ENCODE measurements at regions not wholly inside any gene's neighbourhood (a gene's known extent, or its start where the extent isn't known, plus 50 kb on each side); places are given as distances from the start of the nearest gene placed in this dataset.

DNA sequence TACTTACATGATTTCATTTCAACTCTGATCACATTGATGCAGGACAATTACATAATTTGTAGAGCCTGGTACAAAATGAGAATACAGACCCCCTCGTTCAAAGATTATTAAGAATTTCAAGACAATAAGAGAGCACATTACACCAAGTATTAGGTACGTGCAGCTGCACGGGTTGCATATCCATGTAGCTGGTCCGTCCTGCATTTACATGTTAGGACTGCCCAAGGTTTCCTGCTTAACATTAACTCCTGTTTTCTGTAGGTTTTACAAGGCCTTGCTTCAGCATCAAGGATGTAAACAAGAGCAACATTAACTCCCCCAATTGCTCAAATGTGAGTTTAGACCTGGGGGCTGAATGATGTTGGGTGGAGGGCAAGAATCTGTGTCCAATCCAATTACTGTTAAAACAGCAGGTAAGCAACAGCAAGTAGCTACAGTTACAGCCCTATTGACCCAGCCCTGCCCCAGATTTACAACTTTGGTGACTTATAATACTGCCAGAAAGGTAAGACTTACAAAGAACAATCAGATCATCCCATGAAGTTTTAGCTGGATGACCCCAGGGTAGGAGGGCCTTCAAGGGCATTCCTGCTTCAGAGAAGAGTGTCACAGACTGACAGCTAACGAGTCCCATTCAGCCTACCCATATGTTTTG is 127.4 kb upstream of the PPP2R3A start:
- no peaks in the 10 kb centered on the region for H3K36me3 Mint-ChIP-seq (ENCODE audit: low read depth)
- no peak overlapping the region for H3K4me3 Mint-ChIP-seq
- no peaks in the 10 kb centered on the region for H3K4me1 Mint-ChIP-seq (ENCODE audit: low read depth)
- intact Hi-C loops (cut with micrococcal nuclease): no loop called here
- no peaks in the 10 kb centered on the region for H3K9me3 Mint-ChIP-seq
- H3K27me3 Mint-ChIP-seq (ENCODE audit: insufficient read depth): no peaks in the 10 kb centered on the region
- DNase-seq (ENCODE audit: low spot score): no peak
- H3K27ac Mint-ChIP-seq: no peak overlapping the region

DNA sequence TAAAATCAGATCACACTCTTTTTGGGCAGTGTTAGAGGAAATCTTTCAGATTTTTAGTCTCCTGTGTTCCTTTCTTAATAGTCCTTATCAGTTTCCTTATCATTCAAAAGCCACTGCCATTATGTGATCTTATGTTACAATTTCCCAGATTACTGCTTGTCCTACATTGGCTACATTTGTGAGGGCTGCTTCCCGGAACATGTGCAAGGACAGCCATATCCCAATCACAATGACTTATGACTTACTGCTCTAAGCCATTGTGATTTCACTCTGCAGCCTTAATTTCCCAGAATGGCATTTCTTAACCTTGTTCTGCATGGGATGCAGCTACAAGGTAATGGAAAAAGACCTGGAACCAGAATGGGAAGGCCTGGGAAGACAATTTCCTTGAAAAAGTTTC is 125.1 kb upstream of the PPP2R3A start:
- peaks cover 3% of the 10 kb centered on the region for H3K27me3 Mint-ChIP-seq (ENCODE audit: insufficient read depth)
- H3K36me3 Mint-ChIP-seq (ENCODE audit: low read depth): no peaks in the 10 kb centered on the region
- H3K4me3 Mint-ChIP-seq: no peak overlapping the region
- no peak overlapping the region for H3K27ac Mint-ChIP-seq
- H3K4me1 Mint-ChIP-seq (ENCODE audit: low read depth): no peaks in the 10 kb centered on the region
- H3K9me3 Mint-ChIP-seq: no peaks in the 10 kb centered on the region
- DNase-seq (ENCODE audit: low spot score): no peak
- intact Hi-C loops (cut with micrococcal nuclease): no loop called here

DNA sequence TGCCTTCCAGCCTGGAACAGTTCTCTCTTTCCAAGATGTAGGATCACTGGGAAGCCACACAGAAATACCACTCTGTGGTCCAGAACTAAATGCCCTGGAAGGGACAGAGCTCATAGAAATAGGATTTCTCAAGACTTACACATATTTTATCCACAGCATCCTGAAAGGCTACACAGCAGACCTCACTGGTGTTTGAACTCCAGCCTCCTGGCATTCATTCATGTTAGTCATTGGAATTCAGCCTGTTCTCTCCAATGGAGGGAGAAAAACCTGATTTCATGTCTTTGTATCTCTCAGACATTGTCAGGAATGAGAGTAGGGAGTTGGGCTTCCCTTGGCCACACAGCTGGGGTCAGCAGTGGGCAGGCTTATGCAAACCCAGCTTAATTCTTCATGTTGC is 121.1 kb upstream of the PPP2R3A start:
- DNase-seq (ENCODE audit: low spot score): no peak
- intact Hi-C loops (cut with micrococcal nuclease): no loop called here
- no peaks in the 10 kb centered on the region for H3K36me3 Mint-ChIP-seq (ENCODE audit: low read depth)
- H3K4me3 Mint-ChIP-seq: no peak overlapping the region
- H3K27ac Mint-ChIP-seq: no peak overlapping the region
- H3K27me3 Mint-ChIP-seq (ENCODE audit: insufficient read depth): peaks cover 7% of the 10 kb centered on the region
- no peaks in the 10 kb centered on the region for H3K9me3 Mint-ChIP-seq
- H3K4me1 Mint-ChIP-seq (ENCODE audit: low read depth): no peaks in the 10 kb centered on the region

DNA sequence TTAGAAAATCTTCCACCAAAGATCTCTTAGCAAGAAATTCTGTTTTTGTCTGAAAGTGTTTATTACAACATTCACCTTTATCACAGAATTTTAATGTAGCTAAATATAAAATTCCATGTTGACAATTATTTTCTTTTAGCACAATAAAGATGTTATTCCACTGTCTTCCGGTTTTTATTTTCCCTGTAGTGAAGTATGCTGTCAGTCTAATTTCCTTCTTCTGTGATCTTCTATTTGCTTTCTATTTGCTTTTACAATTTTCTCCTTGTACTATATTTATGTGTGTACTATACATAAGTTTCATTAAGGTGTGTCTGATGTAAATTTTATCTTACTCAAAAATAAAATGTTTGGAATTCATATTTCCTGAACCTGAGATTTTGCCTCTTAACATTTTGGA is 117.5 kb upstream of the PPP2R3A start:
- no peak for DNase-seq (ENCODE audit: low spot score)
- Mint-ChIP-seq H3K27ac (no peak overlapping the region), H3K4me3 (no peak overlapping the region), H3K36me3 (ENCODE audit: low read depth) (no peaks in the 10 kb centered on the region), H3K27me3 (ENCODE audit: insufficient read depth) (peaks cover 7% of the 10 kb centered on the region), H3K9me3 (no peaks in the 10 kb centered on the region), H3K4me1 (ENCODE audit: low read depth) (no peaks in the 10 kb centered on the region)
- intact Hi-C loops (cut with micrococcal nuclease): no loop called here

DNA sequence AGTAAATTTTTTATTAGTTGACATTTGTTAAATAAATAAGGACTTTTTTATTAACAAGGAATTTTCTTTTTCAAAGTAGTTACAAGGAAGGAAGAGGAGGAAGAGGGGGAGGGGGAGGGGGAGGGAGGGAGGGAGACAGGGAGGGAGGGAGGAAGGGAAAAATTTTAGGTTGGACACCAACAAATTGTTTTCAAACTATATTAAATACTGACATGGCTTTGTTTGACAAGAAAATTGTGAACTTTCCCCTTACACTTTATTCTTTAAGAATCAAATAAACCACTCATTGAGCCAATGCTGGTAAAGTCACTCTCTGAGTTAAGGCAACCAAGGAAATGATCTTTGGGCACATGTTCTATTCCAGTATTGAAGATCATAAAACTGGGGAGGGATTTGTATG is 115.7 kb upstream of the PPP2R3A start:
- no peaks in the 10 kb centered on the region for H3K4me1 Mint-ChIP-seq (ENCODE audit: low read depth)
- H3K9me3 Mint-ChIP-seq: no peaks in the 10 kb centered on the region
- H3K27me3 Mint-ChIP-seq (ENCODE audit: insufficient read depth): peaks cover 7% of the 10 kb centered on the region
- no peaks in the 10 kb centered on the region for H3K36me3 Mint-ChIP-seq (ENCODE audit: low read depth)
- no peak overlapping the region for H3K27ac Mint-ChIP-seq
- DNase-seq (ENCODE audit: low spot score): no peak
- no peak overlapping the region for H3K4me3 Mint-ChIP-seq
- intact Hi-C loops (cut with micrococcal nuclease): no loop called here

DNA sequence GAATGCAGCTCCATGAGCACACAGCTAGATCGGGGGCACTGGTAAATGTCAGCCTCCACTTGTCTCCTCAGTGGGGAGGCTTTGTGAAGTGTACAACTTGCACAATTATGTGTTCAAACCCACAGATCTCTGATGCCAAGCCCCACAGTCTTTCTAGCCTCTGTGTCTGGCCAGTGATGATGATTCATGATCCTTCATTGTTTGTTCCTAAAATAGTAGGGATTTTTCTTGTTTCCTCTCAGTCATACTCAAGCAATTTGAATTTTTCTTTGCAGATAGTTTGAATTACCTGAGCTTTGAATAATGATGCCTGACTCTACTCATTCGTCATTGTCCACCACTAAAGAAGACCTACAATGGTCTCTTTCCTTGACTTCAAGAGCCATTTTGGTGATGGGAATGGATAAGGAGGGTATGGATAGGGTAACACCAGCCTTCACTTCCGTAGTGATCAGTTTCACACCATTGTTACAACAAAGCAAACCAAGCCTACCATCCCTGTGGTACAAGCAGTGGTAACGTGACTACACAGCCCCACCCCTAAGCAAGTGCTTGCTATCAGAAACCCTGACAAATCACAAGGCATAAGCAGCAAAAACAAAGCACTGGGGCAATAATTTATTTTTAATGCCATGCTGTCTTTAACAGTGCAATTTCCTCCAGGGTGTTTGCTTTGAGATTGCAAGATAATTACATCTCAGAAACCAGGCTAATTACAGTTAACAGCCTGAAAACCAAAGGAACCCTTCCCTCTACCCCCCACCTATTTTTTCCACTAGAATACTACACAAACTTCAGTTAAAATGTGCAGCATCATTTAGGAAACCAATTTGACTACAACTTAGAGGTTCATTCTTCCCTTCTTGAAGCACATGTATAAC is 114.1 kb upstream of the PPP2R3A start:
- H3K9me3 Mint-ChIP-seq: no peaks in the 10 kb centered on the region
- no peak overlapping the region for H3K4me3 Mint-ChIP-seq
- no peak overlapping the region for H3K27ac Mint-ChIP-seq
- peaks cover 2% of the 10 kb centered on the region for H3K27me3 Mint-ChIP-seq (ENCODE audit: insufficient read depth)
- H3K36me3 Mint-ChIP-seq (ENCODE audit: low read depth): no peaks in the 10 kb centered on the region
- intact Hi-C loops (cut with micrococcal nuclease): no loop called here
- DNase-seq (ENCODE audit: low spot score): no peak
- H3K4me1 Mint-ChIP-seq (ENCODE audit: low read depth): no peaks in the 10 kb centered on the region

DNA sequence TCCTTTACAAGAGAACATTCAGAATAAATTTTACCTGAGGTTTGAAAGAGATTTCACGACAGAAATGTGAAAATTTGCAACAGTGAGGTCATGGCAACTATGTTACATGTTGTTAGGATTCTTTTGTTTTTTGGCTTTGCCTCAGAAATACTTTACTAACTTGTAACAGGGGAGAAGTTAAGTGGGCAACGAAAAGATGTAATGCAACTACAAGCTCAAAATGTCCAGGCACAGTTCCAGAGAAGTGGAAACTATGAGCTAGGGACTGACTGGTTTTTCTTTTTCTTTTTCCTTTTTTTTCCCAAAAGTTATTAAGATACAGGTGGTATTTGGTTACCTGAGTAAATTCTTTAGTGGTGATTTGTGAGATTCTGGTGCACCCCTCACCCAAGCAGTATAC is 111.5 kb upstream of the PPP2R3A start:
- H3K36me3 Mint-ChIP-seq (ENCODE audit: low read depth): no peaks in the 10 kb centered on the region
- intact Hi-C loops (cut with micrococcal nuclease): no loop called here

DNA sequence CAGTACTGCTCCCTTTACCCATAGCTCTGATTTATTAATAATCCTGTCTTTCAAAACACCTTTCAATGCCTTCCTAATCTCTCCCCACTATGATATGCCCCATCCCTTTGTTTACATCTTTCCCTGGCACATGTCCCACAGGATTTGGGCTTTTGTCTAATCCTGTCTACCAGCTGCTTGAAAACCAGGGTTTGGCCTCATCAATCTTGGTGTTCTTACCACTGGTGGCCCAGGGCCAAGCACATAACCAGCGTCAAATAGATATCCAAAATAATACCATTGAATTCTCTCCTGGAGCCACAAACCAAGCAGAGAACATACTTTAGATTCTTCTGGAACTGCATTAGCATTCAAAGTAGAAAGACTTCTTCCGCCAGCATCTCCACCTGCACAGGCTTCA is 104.8 kb upstream of the PPP2R3A start:
- H3K27me3 Mint-ChIP-seq (ENCODE audit: insufficient read depth): no peaks in the 10 kb centered on the region
- no peak for DNase-seq (ENCODE audit: low spot score)
- H3K9me3 Mint-ChIP-seq: no peaks in the 10 kb centered on the region
- H3K4me3 Mint-ChIP-seq: no peak overlapping the region
- H3K27ac Mint-ChIP-seq: no peak overlapping the region
- no peaks in the 10 kb centered on the region for H3K36me3 Mint-ChIP-seq (ENCODE audit: low read depth)
- intact Hi-C loops (cut with micrococcal nuclease): no loop called here
- H3K4me1 Mint-ChIP-seq (ENCODE audit: low read depth): no peaks in the 10 kb centered on the region

More for the DNA sequence above, 111.5 kb upstream of the PPP2R3A start:
- H3K4me3 Mint-ChIP-seq: no peak overlapping the region
- no peaks in the 10 kb centered on the region for H3K4me1 Mint-ChIP-seq (ENCODE audit: low read depth)
- DNase-seq (ENCODE audit: low spot score): no peak
- no peak overlapping the region for H3K27ac Mint-ChIP-seq
- no peaks in the 10 kb centered on the region for H3K27me3 Mint-ChIP-seq (ENCODE audit: insufficient read depth)
- no peaks in the 10 kb centered on the region for H3K9me3 Mint-ChIP-seq

DNA sequence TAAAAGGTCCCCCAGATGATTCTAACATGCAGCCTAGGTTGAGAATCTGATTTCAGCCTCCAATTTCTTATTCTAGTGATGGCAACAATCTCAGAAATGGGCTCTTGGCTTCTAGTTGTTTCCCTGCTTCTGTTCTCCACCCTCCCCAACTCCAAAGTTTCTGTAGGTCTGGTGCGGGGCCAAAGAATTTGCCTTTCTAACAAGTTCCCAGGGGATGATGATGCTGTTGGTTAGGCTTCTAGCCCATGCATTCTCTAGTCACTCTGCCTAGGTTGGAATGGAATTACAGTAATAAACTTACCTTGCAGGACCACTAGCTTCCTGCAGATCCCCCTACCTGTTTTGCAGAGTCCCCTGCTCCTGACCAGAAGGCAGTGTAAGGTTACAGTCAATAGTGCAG is 103.2 kb upstream of the PPP2R3A start:
- no peaks in the 10 kb centered on the region for H3K4me1 Mint-ChIP-seq (ENCODE audit: low read depth)
- H3K36me3 Mint-ChIP-seq (ENCODE audit: low read depth): no peaks in the 10 kb centered on the region
- no peak for DNase-seq (ENCODE audit: low spot score)
- intact Hi-C loops (cut with micrococcal nuclease): no loop called here
- H3K4me3 Mint-ChIP-seq: no peak overlapping the region
- no peaks in the 10 kb centered on the region for H3K27me3 Mint-ChIP-seq (ENCODE audit: insufficient read depth)
- H3K27ac Mint-ChIP-seq: no peak overlapping the region
- no peaks in the 10 kb centered on the region for H3K9me3 Mint-ChIP-seq

DNA sequence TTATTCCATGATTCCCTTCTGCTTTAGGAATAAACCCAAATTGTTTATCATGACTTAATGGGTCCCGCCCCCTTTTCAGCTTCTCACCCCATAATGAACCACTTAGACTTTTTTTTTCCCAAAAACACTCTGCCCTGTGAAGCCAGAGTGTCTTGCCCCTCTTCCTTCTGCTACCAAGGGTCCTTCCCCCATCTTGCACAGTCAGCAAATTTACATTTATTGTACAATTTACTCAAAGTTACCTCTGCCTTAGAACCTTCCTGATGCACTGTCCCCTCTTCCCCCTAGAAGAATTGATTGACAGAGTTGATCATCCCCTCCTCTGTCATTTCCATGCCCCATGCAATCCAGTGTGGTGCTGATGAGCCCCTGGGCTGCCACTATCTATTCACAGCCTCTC is 101.5 kb upstream of the PPP2R3A start:
- Mint-ChIP-seq H3K4me1 (ENCODE audit: low read depth) (no peaks in the 10 kb centered on the region), H3K27ac (no peak overlapping the region), H3K9me3 (no peaks in the 10 kb centered on the region), H3K27me3 (ENCODE audit: insufficient read depth) (no peaks in the 10 kb centered on the region), H3K4me3 (no peak overlapping the region), H3K36me3 (ENCODE audit: low read depth) (no peaks in the 10 kb centered on the region)
- intact Hi-C loops (cut with micrococcal nuclease): no loop called here
- no peak for DNase-seq (ENCODE audit: low spot score)

DNA sequence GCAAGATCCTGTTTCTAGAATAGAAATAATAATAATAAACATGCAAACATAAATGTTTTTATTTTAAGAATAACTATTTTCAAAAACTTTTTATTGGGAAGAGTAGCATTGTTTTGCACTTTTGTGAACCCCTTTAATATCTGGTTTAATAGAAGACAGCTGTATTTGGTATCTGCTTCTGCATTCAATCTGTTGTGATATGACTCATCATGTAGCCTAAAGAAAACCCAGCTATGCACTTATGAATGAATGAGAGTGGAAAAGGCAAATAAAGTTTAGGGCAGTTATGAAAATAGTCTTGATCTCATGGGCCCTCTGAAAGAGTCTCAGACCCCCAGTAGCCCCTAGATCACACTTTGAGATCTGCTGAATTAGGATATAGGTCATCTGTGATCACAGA is 100.4 kb upstream of the PPP2R3A start:
- Mint-ChIP-seq H3K4me3 (no peak overlapping the region), H3K27me3 (ENCODE audit: insufficient read depth) (no peaks in the 10 kb centered on the region), H3K27ac (no peak overlapping the region), H3K4me1 (ENCODE audit: low read depth) (no peaks in the 10 kb centered on the region), H3K9me3 (no peaks in the 10 kb centered on the region), H3K36me3 (ENCODE audit: low read depth) (no peaks in the 10 kb centered on the region)
- no peak for DNase-seq (ENCODE audit: low spot score)
- intact Hi-C loops (cut with micrococcal nuclease): no loop called here

DNA sequence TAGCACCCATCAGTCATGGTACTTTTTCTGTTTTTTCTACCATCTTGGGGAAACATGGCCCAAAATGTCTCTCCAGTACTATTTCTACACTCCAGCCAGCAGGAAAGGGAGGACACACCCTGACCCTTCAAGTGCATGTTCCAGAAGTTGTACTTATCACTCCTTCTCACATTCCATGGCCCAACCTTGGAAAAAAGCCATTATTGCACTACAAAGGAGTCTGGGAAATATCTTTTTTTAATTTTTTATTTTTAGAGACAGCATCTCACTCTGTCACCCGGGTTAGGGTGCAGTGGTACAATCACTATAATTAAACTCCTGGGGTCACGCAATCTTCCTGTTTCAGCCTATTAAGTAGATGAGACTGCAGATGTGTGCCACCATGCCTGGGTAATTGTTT is 100.0 kb upstream of the PPP2R3A start:
- no peak for DNase-seq (ENCODE audit: low spot score)
- H3K27me3 Mint-ChIP-seq (ENCODE audit: insufficient read depth): no peaks in the 10 kb centered on the region
- intact Hi-C loops (cut with micrococcal nuclease): no loop called here
- no peaks in the 10 kb centered on the region for H3K36me3 Mint-ChIP-seq (ENCODE audit: low read depth)
- no peak overlapping the region for H3K27ac Mint-ChIP-seq
- H3K4me1 Mint-ChIP-seq (ENCODE audit: low read depth): no peaks in the 10 kb centered on the region
- H3K9me3 Mint-ChIP-seq: no peaks in the 10 kb centered on the region
- H3K4me3 Mint-ChIP-seq: no peak overlapping the region

DNA sequence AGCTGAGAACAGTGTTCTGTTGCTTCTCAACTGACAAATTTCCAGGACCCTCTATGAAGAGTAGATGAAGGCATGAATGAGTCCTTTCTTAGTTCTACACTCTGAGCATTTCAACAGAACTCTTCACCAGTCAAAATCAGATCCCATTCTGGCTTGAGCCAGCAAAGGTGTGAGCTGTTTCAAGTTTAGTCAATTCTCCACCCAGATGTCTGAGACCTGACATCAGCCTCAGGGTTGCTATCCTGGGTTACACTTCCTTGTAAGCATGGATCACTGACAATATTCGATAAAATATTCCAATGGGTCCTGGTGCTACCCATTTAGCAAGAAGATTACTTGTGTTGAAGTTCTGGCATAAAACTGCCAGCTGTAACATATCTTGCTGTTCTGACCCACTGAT is 97.6 kb upstream of the PPP2R3A start:
- Mint-ChIP-seq H3K4me1 (ENCODE audit: low read depth) (no peaks in the 10 kb centered on the region), H3K36me3 (ENCODE audit: low read depth) (no peaks in the 10 kb centered on the region), H3K27ac (no peak overlapping the region), H3K4me3 (no peak overlapping the region), H3K9me3 (peaks cover 4% of the 10 kb centered on the region), H3K27me3 (ENCODE audit: insufficient read depth) (no peaks in the 10 kb centered on the region)
- DNase-seq (ENCODE audit: low spot score): no peak
- intact Hi-C loops (cut with micrococcal nuclease): no loop called here
